Stimulated activated CD8-positive, alpha-beta memory T cell treated with anti-CD3 and anti-CD28 coated beads, Interleukin-4, amount 100 ng/mL, for 24 hours (primary cell): ENCODE measurements at regions not wholly inside any gene's neighbourhood (a gene's known extent, or its start where the extent isn't known, plus 50 kb on each side); places are given as distances from the start of the nearest gene placed in this dataset.

Experiments used
- DNase-seq: peaks from one replicate; pipeline ENCODE4 v3.0.0-alpha.2; 2020; ENCODE audit warnings: low read depth

- DNase-seq = no peak
These were observed 84.8 kb downstream of the CPN2 start for GRCh38 chr3:194265996-194266964.

- DNase-seq = no peak
These were observed 83.1 kb downstream of the CPN2 start for GRCh38 chr3:194267744-194268653.

- DNase-seq = no peak
These were observed 82.2 kb downstream of the CPN2 start for GRCh38 chr3:194268654-194269512.

GRCh38 chr3:194269610-194270145 lies 81.5 kb downstream of the CPN2 start:
- no peak for DNase-seq

GRCh38 chr3:194270627-194271459 lies 80.3 kb downstream of the CPN2 start:
- no peak for DNase-seq

GRCh38 chr3:194271460-194272035 lies 79.6 kb downstream of the CPN2 start:
- DNase-seq = no peak

GRCh38 chr3:194272221-194272620 lies 78.9 kb downstream of the CPN2 start:
- DNase-seq = no peak

GRCh38 chr3:194272861-194273742 lies 78.0 kb downstream of the CPN2 start:
- DNase-seq = no peak

- no peak for DNase-seq
These were observed 77.3 kb downstream of the CPN2 start for GRCh38 chr3:194273743-194274310.

- DNase-seq = no peak
These were observed 76.6 kb downstream of the CPN2 start for GRCh38 chr3:194274424-194275085.

- DNase-seq = no peak
These were observed 75.8 kb downstream of the CPN2 start for GRCh38 chr3:194275291-194275690.

GRCh38 chr3:194275721-194276120 lies 75.4 kb downstream of the CPN2 start:
- DNase-seq = no peak

GRCh38 chr3:194276768-194277103 lies 74.4 kb downstream of the CPN2 start:
- no peak for DNase-seq

GRCh38 chr3:194277104-194277785 lies 73.9 kb downstream of the CPN2 start:
- no peak for DNase-seq

- no peak for DNase-seq
These were observed 73.4 kb downstream of the CPN2 start for GRCh38 chr3:194277786-194278130.

- no peak for DNase-seq
These were observed 72.8 kb downstream of the CPN2 start for GRCh38 chr3:194278186-194278845.

GRCh38 chr3:194279101-194279500 lies 72.0 kb downstream of the CPN2 start:
- DNase-seq = no peak
